GM23248 (cell line): ENCODE measurements at regions not wholly inside any gene's neighbourhood (a gene's known extent, or its start where the extent isn't known, plus 50 kb on each side); places are given as distances from the start of the nearest gene placed in this dataset.

ENCODE experiments used
- EZH2 ChIP-seq: fragments of 200-600 bp; sonication (generic); IDR thresholded peaks from 2 replicates; pipeline ENCODE4 v1.6.1; 2018; ENCODE audit warnings: antibody characterized with exemption, mild to moderate bottlenecking; ENCODE audit not compliant: insufficient read depth, poor library complexity, severe bottlenecking
- EZH2phosphoT487 ChIP-seq: fragments of 200-600 bp; sonication (generic); IDR thresholded peaks from 2 replicates; pipeline ENCODE4 v1.6.1; 2018; ENCODE audit warnings: antibody characterized with exemption, moderate library complexity, mild to moderate bottlenecking, low read depth; ENCODE audit not compliant: insufficient read depth

DNA sequence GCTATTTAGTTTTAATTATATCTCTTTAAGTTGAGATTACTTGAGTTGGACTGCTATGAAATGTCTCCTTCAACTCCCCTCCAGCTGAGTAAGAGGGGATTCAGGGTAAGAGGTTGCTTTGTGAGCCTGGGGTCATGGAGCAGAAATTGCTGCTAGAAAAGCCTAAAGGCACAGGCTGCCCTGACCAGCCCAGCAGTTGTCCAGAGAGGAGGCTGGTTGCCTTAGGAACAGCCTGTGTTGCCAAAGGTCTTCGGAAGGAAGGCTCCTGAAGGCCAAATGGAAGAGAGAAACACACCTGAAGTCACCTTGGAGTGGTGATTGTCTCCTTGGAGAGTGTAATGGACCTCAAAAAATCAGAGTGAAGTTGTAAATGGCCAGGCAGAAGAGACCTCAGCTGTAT lies 235.5 kb upstream of the PDE3A start:
- no peak for TF ChIP-seq EZH2
- TF ChIP-seq EZH2phosphoT487: no peak
